ENCODE measurements at regions not wholly inside any gene's neighbourhood (a gene's known extent, or its start where the extent isn't known, plus 50 kb on each side); places are given as distances from the start of the nearest gene placed in this dataset.

DNA sequence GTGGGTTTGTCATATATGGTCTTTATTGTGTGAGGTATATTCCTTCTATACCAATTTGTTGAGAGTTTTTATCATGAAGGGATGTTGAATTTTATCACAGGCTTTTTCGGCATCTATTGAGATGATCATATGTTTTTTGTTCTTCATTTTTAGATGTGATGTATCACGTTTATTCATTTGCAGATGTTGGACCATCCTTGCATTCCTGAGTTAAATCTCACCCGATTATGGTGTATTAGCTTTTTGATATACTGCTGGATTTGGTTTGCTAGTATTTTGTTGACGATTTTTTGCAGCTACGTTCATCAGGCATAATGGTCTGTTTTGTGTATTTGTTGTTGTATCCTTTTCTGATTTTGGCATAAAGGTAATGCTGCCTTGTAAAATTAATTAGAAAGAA lies 311.0 kb downstream of the PTEN start:
- TF ChIP-seq, protein P1, sequence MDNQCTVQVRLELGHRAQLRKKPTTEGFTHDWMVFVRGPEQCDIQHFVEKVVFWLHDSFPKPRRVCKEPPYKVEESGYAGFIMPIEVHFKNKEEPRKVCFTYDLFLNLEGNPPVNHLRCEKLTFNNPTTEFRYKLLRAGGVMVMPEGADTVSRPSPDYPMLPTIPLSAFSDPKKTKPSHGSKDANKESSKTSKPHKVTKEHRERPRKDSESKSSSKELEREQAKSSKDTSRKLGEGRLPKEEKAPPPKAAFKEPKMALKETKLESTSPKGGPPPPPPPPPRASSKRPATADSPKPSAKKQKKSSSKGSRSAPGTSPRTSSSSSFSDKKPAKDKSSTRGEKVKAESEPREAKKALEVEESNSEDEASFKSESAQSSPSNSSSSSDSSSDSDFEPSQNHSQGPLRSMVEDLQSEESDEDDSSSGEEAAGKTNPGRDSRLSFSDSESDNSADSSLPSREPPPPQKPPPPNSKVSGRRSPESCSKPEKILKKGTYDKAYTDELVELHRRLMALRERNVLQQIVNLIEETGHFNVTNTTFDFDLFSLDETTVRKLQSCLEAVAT (IDR thresholded peaks at IDR 0.05), result no peak
- TF ChIP-seq NRF1 (conservative IDR thresholded peaks at IDR 0.05; ENCODE audit: low read depth, low read length), result no peak
- TF ChIP-seq POLR2AphosphoS5 (IDR thresholded peaks at IDR 0.05; ENCODE audit: low read length), result no peak
- no peak for TF ChIP-seq ESRRA (IDR thresholded peaks at IDR 0.05; ENCODE audit: low read length)
- TF ChIP-seq YY1 (IDR thresholded peaks at IDR 0.05; ENCODE audit: low read depth, low read length), result no peak

All from GM12878 (cell line).